Endothelial cell of umbilical vein (primary cell): ENCODE measurements at regions not wholly inside any gene's neighbourhood (a gene's known extent, or its start where the extent isn't known, plus 50 kb on each side); places are given as distances from the start of the nearest gene placed in this dataset.
"Not testable (repeated sequence)": the region's sequence is repeated elsewhere in the genome, so short reads cannot be mapped to it uniquely, and the experiment has no call there.

Experiments
- BruUV-seq: library from RNA; stranded (reverse); fragments of 400-500 nt; replicated peaks from 2 replicates; lab custom pipeline; 2021; lab: Mats Ljungman, UMichigan
- CTCF ChIA-PET: fragments of 300-600, 350-600 bp; sonication (Branson Sonifier 250); formaldehyde crosslinking; loops from one replicate; lab custom pipeline; 2021; ENCODE audit warnings: antibody characterized with exemption, inconsistent platforms; lab: Charles Lee
- POLR2A ChIA-PET: fragments of 300-600, 350-600 bp; sonication (Branson Sonifier 250); formaldehyde crosslinking; loops from one replicate; lab custom pipeline; 2021; ENCODE audit warnings: antibody characterized with exemption, inconsistent platforms; lab: Charles Lee
- DNase-seq: peaks from one replicate; pipeline ENCODE4 v3.0.0-alpha.2; 2011; ENCODE audit warnings: low read depth, low spot score
- FAIRE-seq: peaks from 2 replicates; lab custom pipeline; 2011; peaks lifted over from hg19 to GRCh38; lab: Jason Lieb, UNC
- H2AFZ ChIP-seq: 2 replicates; pipeline ENCODE4 v1.6.0; 2012; ENCODE audit warnings: low read depth, low read length, control low read depth, inconsistent platforms
- H3K27ac ChIP-seq: 2 replicates; pipeline ENCODE4 v1.5.1; 2011; ENCODE audit warnings: low read depth, mild to moderate bottlenecking, control low read depth, low read length, moderate library complexity; ENCODE audit not compliant: insufficient read depth
- H3K27me3 ChIP-seq, 2 experiments: 2 replicates each; pipeline versions ENCODE4 v1.6.0 to v1.6.1; 2011; ENCODE audit warnings: low read length in 2 of 2, mixed read lengths in 1 of 2; ENCODE audit not compliant: control insufficient read depth in 2 of 2, insufficient read depth in 2 of 2
- H3K36me3 ChIP-seq, 2 experiments: 2 replicates in 1 of 2; 3 replicates in 1 of 2; pipeline ENCODE4 v1.5.1; 2011; ENCODE audit warnings: low read length in 2 of 2, mild to moderate bottlenecking in 1 of 2, moderate library complexity in 1 of 2; ENCODE audit not compliant: control insufficient read depth in 2 of 2, insufficient read depth in 2 of 2; ENCODE audit errors: extremely low read depth in 1 of 2
- H3K4me1 ChIP-seq: 3 replicates; pipeline ENCODE4 v1.5.1; 2011; ENCODE audit warnings: mild to moderate bottlenecking, low read length; ENCODE audit not compliant: control insufficient read depth, insufficient read depth; ENCODE audit errors: extremely low read depth
- H3K4me2 ChIP-seq: 2 replicates; pipeline ENCODE4 v1.6.1; 2011; ENCODE audit warnings: low read length, control low read depth, mixed read lengths; ENCODE audit not compliant: insufficient read depth
- H3K4me3 ChIP-seq, 3 experiments: fragments of 200-600 bp in 1 of 3; sonication (generic), shearing (Covaris generic) in 1 of 3; replicated peaks in 1 of 3; 2 replicates each; pipeline ENCODE4 v1.5.1; 2011 to 2016; ENCODE audit warnings: control low read depth in 3 of 3, low read length in 3 of 3, mild to moderate bottlenecking in 2 of 3, inconsistent platforms in 1 of 3, low read depth in 1 of 3, moderate library complexity in 1 of 3; ENCODE audit not compliant: insufficient read depth in 1 of 3
- H3K79me2 ChIP-seq: 2 replicates; pipeline ENCODE4 v1.6.0; 2012; ENCODE audit warnings: low read length, inconsistent platforms; ENCODE audit not compliant: control insufficient read depth, insufficient read depth
- H3K9ac ChIP-seq: replicated peaks from 2 replicates; pipeline ENCODE3; 2011; ENCODE audit warnings: low read length, control low read depth; ENCODE audit not compliant: insufficient read depth; ENCODE audit errors: extremely low read depth
- H3K9me1 ChIP-seq: replicated peaks from 3 replicates; pipeline ENCODE4 v1.6.0; 2011; ENCODE audit warnings: mild to moderate bottlenecking, low read length; ENCODE audit not compliant: control insufficient read depth, insufficient read depth; ENCODE audit errors: extremely low read depth
- H3K9me3 ChIP-seq: replicated peaks from 2 replicates; pipeline ENCODE4 v1.5.1; 2012; ENCODE audit warnings: low read length, inconsistent platforms; ENCODE audit not compliant: control insufficient read depth, insufficient read depth
- H4K20me1 ChIP-seq: replicated peaks from 2 replicates; pipeline ENCODE3; 2011; ENCODE audit warnings: mild to moderate bottlenecking, low read length; ENCODE audit not compliant: control insufficient read depth, insufficient read depth; ENCODE audit errors: extremely low read depth
- EZH2 ChIP-seq: IDR thresholded peaks from 2 replicates; pipeline ENCODE4 v1.6.1; 2012; ENCODE audit warnings: borderline replicate concordance, low read depth, mild to moderate bottlenecking, moderate library complexity, low read length, inconsistent platforms; ENCODE audit not compliant: severe bottlenecking
- GATA2 ChIP-seq: IDR thresholded peaks from 2 replicates; pipeline ENCODE4 v1.7.0; 2011; ENCODE audit warnings: low read depth, mild to moderate bottlenecking, moderate library complexity, mixed read lengths, low read length; ENCODE audit not compliant: insufficient read length, insufficient read depth
- JUN ChIP-seq: IDR thresholded peaks from 2 replicates; pipeline ENCODE4 v1.6.1; 2011; ENCODE audit warnings: borderline replicate concordance, low read depth; ENCODE audit not compliant: insufficient read length, insufficient read depth
- POLR2AphosphoS5 ChIP-seq: IDR thresholded peaks from 2 replicates; pipeline ENCODE4 v1.6.1; 2012; ENCODE audit warnings: low read depth, mild to moderate bottlenecking, control low read depth, low read length, moderate library complexity; ENCODE audit not compliant: insufficient read depth
- dilution Hi-C: fragments of 300-500 bp; cut with MboI; formaldehyde crosslinking; loops from one replicate; pipeline ENCODE4 v1.15.0; 2019; ENCODE audit warnings: low sequenced_read_pairs; ENCODE audit not compliant: extremely low pct_ligation_motif_present
- intact Hi-C: fragments of 100-400 bp; cut with micrococcal nuclease; formaldehyde crosslinking; loops from one replicate; pipeline ENCODE4 v1.10.0; 2022

DNA sequence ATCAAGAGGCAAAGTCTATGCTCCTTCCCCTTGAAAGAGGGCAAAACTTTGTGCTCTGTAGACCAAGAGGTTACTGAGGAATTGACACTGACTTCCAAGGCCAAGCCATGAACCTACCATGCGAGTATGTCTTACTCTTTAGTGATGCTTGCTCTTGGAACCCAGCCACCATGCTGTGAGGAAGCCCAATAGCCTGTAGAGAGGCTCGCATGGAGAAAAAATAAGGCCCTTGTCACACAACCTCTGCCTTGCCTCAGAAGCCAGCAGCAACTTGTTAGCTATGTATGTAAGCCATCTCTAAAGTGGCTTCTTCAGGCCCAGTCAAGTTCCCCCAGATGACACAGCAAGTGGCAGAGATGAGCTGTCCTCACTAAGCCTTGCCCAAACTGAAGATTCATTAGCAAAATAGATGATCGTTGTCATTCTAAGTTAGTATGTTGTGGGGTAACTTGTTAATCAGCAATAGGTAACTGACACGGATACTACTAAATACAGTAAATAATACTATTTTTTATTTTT lies 66.1 kb upstream of the RGPD5 start:
- intact Hi-C loops: no loop called here
- dilution Hi-C loops: no loop called here
- Histone ChIP-seq H2AFZ (no peak overlapping the region), H4K20me1 (no peaks in the 10 kb centered on the region), H3K79me2 (no peaks in the 10 kb centered on the region), H3K27me3 (peaks cover 7 to 12% of the 10 kb centered on the region in 2 experiments), H3K9me1 (no peaks in the 10 kb centered on the region), H3K4me1 (no peaks in the 10 kb centered on the region), H3K27ac (no peak overlapping the region), H3K4me3 (no peak overlapping the region), H3K36me3 (no peaks in the 10 kb centered on the region), H3K9ac (no peak overlapping the region), H3K9me3 (no peaks in the 10 kb centered on the region), H3K4me2 (no peak overlapping the region)
- ChIA-PET CTCF (interaction anchor here (0.9 kb wide), 1 partner anchor 8 kb away, joined by 3 read pairs; no protein-coding TSS in a partner anchor), POLR2A (no interaction called here)
- BruUV-seq: no TSS peak
- FAIRE-seq (no peak), DNase-seq (no peak)
- TF ChIP-seq POLR2AphosphoS5: no peak
- TF ChIP-seq EZH2: no peak
- TF ChIP-seq JUN: no peak
- TF ChIP-seq GATA2: no peak

DNA sequence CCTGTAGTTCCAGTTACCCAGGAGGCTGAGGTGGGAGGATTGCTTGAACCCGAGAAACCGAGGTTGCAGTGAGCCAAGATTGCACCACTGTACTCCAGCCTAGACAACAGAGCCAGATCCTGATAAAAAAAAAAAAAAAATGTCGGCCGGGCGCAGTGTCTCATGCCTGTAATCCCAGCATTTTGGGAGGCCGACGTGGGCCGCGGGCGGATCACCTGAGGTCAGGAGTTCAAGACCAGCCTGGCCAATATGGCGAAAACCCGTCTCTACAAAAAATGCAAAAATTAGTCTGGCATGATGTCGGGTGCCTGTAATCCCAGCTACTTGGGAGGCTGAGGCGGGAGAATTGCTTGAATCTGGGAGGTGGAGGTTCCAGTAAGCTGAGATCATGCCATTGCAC lies 60.4 kb upstream of the RGPD5 start:
- H3K9me3 ChIP-seq, H2AFZ ChIP-seq, H3K27ac ChIP-seq, FAIRE-seq, dilution Hi-C loops, H3K9me1 ChIP-seq, BruUV-seq, POLR2A ChIA-PET, H3K4me3 ChIP-seq, H3K4me1 ChIP-seq, H3K4me2 ChIP-seq, DNase-seq, H3K79me2 ChIP-seq, H3K36me3 ChIP-seq, H3K9ac ChIP-seq, H3K27me3 ChIP-seq, intact Hi-C loops, H4K20me1 ChIP-seq: not testable (repeated sequence)
- CTCF ChIA-PET: interaction anchor here (1.6 to 4.2 kb wide), 2 partner anchors 187 to 216 kb away, joined by 4 to 191 read pairs; no protein-coding TSS in a partner anchor
